DMS114 treated with DMSO at 0.1 percent for 48 hours (cell line): ENCODE measurements at regions not wholly inside any gene's neighbourhood (a gene's known extent, or its start where the extent isn't known, plus 50 kb on each side); places are given as distances from the start of the nearest gene placed in this dataset.

ENCODE experiments used
- DNase-seq: peaks from one replicate; lab custom pipeline; 2025; ENCODE audit not compliant: unreplicated experiment; lab: John Stamatoyannopoulos, UW

DNA sequence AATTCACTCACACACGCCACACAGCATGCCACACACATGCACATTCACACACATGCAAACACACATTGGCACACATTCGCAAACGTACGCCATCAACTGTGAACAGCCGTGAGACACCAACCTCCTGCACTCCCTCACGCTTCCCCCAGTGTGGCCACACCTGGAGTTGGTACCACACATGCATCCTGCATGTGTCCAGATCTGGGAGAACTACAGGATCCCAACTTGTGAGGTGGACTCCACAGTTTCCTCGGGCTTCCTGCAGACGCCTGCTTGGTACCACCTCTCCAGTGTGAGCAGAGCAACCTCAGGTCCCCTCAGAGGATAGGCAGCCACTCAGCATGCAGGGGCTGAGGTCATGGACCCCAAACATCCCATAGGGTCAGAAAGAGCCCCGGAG, 239.0 kb downstream of the EIPR1 start:
- no peak for DNase-seq

DNA sequence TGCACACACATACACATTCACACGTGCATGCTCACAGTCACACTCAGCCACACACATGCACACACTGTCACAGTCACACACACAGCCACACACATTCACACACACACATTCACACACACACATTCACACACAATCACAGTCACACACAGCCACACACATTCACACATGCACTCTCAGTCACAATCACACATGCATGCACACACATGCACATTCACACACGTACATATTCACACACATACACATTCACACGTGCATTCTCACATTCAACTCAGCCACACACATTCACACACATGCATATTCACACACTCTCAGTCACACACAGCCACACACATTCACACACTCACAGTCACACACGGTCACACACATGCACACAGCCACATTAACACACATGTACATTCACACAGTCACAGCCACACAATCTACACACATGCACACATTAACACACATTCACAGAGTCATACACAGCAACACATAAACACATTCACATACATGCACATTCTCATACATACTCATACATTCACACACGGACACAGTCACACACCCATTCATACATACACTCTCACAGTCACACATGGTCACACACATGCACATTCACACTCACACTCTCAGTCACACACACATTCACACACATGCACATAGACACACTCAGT, 239.8 kb downstream of the EIPR1 start:
- DNase-seq: no peak

DNA sequence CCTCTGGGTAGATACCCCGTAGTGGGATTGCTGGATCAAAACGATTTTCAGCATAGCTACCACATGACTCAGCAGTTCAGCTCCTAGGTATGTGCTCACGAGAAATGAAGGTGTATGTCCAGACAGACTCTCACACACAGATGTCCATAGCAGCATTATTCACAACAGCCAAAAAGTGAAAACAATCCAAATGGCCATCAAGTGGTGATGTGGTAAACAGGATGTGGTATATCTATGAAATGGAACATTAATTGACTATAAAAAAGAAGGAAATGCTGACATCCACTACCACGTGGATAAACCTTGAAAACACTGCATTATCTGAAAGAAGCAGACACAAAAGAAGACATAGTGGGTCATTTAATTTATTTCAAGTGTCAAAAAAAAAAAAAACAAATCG, 241.9 kb downstream of the EIPR1 start:
- DNase-seq: no peak

DNA sequence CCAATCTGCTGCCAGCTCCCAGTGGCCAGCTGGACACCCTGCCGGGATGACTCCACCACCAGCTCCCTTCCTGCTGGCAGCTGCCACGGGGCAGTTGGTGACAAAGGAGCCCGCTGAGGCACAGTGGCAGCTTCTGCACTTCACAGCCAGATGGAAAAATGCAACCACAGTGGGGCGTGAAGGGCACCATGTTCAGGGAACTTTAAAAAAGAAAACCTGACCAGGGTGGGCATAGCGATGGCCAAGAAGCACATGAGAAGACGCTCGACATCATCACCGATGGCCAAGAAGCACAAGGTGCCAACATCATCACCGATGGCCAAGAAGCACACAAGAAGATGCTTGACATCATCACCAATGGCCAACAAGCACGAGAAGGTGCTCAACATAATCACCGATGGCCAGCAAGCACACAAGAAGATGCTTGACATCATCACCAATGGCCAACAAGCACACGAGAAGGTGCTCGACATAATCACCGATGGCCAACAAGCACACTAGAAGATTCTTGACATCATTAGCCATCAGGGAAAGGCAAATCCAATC, 243.5 kb downstream of the EIPR1 start:
- DNase-seq: no peak

DNA sequence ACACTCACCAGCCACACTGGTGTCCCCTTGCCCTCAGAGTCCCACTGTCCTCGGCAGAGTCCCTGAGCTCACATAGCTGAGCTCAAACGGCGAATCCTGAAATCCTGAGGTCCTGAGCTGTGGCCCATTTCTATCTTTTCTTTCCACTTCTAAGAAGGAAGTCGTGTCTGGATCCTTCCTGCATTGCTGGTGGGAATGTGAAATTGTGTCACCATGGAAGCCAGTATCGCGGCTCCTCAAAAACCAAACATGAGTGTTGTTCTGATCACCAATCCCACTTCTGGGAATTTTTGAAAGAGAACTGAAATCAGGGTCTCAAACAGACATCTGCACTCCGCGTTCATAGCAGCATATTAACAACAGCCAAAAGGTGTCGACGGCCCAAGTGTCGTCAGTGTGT, 244.7 kb downstream of the EIPR1 start:
- no peak for DNase-seq

DNA sequence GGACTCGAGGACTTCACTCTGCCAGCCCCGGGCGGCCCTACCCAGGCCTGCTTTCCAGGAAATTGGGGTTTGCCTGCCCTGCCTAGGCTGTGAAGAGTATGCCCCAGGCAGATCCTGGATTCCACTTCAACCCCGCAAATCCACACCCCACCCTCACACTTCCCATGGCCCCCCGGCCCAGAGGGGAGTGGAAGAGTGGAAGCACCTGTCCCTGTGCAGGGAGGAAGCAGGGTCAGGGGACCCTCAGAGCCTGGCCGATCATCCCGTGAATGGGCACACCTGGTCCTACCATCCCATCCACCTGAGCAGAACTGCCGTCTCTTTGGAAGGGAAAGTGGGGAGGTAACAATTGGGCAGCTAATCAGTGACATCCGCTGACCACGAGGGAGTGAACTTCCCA, 245.2 kb downstream of the EIPR1 start:
- DNase-seq: no peak

DNA sequence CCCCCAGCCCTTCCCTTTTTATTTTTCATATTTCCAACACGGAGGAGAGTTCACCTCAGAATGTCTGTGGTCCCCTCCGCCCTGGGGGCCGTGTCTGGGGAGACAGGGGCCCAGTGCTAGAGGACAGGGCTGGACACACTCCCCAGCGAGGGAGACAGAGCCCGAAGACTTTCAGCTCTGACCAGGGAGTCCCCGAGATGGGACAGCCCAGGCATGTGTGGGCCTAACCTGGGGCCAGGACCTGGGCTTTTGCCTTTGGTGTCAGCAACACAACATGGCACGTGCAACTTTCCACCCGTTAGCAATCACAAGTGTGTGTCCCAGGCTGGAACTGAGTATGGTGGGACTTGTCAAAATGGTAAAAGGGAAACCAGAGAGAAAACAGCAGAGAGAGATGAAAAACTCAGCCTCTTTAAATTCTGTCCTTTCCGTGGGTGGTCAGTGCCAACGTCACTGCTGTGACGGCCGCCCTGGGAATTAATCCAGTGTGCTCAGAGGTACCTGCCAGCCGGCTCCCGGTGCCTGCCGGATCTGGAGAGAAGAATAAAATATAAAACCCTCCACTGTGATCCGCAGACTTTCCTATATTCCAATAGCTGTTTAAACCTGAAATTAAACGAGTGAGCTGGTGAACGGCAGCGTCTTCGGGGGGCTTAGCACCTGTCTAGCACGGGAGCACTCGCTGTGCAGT, 245.8 kb downstream of the EIPR1 start:
- no peak for DNase-seq

DNA sequence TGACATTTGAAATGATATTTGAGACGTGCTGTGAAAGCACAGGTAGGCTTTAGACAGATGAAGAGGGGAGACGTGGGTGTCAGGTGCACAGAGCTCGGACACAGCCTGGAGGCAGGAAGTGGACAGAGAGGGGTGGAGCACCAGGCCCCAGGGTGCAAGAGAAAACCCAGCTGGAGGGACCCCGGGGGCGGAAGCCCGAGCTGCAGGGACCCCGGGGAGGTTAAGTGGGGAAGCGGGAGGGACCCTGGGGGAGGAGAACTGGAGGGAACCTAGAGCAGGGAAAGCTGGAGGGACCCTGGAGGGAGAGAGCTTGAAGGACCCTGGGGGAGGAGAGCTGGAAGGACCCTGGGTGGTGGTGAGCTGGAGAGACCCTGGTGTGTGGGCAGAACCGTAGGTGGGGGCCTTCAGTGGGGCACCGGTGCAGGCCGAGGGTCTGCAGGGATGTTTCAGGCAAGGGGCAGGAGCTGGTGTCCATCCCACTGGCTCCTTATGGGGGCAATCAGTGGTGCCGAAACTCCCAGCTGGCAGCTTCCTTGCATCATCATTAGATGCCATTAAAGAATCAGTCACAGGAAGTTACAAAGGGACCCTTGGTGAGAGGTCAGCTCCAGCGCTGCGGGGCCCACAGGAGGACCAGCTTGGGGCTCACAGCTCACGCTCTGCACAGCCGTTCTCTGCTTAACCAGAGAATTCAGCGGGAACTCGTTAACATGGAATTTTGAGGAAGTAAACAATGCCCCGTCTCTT, 246.6 kb downstream of the EIPR1 start:
- DNase-seq: no peak

DNA sequence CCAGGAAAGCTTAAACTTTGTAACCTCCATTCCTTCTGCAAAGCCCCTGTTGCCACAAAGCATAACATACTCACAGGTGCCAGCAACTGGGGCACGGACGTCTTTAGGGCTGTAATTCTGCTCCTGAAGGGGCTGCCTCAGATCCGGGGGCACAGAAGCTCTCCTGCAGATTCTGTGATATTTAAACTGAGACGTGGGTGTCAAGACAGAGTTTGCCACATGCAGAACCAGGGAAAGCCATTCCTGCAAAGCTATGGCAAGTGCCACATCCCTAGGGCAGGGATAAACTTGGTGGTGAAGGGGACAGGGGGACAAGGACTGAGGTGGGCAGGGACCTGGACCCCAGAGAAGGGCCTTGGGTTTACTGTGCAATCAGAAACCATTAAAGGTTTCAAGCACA, 247.2 kb downstream of the EIPR1 start:
- no peak for DNase-seq

DNA sequence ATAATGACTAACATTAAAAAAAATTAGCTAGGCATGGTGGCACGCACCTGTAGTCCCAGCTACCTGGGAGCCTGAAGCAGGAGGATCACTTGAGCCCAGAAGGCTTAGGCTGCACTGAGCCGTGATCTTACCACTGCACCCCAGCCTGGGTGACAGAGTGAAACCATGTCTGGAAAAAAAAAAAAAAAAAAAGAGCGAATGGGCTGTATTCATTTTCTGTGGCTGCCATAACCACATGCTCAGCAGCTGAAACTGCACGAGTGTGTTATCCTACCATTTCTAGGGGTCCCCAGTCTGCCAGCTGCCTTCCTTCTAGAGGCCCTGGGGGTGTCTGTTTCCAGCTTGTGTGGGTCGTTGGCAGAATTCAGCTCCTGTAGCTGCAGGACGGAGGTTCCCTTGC, 247.8 kb downstream of the EIPR1 start:
- no peak for DNase-seq

DNA sequence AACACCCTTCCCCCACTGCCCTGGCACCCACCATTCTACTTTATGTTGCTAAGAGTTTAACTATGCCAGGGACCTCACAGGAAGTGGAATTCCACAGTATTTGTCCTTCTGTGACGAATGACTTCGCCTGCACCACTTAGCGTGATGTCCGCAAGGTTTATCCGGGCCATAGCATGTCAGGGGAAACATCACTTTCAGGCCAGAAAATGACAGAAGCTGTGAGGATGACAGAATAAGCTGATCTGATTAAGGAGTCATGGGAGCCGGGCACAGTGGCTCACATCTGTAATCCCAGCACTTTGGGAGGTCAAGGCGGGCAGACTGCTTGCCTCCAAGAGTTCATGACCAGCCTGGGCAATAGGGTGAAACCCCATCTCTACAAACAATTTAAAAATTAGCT, 248.8 kb downstream of the EIPR1 start:
- DNase-seq: no peak

DNA sequence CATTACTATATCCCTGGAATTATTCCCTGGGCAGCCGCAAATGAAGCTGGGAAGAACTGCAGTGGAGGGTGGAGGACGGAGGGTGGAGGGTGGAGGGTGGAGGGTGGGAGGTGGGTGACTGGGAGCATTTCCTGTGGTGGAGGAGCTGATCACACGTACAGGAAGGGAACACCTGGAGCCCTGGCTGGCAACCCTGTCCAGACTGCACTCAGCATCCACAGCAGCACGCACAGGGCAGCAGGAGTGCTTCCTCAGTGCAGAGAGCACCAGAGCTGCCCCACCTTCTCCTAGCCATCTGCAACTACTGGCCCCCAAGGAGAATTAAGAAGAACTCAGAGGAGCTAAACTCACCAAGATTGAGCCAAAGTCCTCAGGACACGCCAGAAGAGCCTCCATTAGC, 249.9 kb downstream of the EIPR1 start:
- no peak for DNase-seq

DNA sequence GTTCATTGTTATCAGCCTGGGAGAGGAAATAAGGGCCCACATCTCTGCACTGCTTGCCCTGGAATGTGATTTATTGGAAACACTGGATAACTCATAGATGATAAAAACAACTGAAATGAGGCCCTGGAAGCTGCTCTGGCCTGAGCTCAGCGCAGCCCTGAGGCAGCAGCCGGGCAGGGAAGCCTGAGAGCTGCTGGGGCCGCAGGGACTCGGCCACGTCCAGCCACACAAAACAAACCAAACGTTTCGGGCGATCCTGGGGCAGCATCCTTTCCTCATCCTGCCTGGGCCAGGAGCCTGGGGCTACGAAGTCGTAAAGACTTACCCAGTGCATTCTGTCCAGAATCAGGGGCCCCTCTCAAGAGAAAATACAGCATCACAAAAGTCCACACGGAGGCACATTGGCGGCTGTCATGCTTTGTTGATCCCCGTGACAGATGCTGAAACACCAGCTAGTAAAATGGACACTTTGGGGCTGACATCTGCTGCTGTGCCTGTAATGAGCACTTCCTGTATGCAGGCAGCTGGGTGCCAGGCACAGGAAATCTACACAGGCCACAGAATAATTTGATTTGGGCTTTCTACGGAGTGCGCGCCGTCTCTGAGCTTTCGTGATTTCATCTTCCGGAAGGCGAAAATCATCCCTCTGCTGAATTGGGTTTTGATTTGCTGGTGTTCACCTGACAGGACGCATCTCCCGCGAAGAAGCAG, 250.6 kb downstream of the EIPR1 start:
- no peak for DNase-seq

DNA sequence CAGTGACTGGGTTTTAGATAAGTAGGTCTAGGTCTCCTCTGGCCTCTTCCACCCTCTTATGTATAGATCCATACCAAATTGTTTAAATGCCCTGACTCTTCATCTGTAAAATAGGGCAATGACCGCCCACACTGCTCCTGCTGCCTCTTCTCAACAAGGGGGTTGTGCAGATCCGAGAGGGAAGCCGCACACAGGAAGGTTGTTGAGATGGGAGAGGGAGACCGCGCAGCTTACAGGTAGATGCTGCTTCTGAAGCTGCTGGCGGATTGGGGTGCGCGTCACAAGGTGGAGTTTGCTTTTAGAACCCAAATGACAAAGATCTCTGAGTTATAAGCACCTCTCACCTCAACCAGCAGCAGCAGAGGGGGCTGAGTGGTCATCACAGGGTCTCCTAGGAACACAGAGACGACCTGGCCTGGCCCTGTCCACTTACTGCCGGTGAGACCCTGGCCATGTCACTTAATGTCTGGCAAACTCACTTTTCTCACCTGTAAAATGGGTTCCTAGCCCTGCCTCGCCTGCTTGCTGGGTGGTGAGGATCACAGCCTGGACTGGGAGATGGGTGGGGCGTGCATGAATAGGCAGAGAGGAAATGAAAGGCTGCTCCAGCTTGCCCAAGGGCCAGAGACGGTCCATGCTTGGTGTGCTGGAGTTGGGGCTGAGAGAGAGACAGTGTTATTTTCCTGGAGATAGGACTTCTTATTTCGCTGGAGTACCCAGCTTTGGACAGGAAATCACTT, 251.3 kb downstream of the EIPR1 start:
- DNase-seq: no peak

DNA sequence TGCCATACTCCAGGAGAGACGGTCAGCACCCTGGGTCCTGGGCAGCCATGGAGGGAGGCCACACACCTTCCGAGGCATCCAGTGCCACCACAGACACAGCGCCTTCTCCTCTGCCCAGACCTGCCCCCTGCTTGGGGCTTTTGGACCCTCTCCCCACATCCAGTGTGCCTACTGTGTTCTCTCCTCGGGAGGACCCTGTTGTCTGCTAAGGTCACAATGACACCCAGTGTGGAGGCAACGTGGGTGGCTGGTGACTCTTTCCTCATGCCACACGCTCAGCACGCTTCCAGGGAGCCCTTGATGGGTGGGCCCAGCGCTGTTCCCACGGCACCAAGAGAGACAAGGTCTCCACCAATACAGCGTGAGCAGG, 251.9 kb downstream of the EIPR1 start:
- DNase-seq: no peak

DNA sequence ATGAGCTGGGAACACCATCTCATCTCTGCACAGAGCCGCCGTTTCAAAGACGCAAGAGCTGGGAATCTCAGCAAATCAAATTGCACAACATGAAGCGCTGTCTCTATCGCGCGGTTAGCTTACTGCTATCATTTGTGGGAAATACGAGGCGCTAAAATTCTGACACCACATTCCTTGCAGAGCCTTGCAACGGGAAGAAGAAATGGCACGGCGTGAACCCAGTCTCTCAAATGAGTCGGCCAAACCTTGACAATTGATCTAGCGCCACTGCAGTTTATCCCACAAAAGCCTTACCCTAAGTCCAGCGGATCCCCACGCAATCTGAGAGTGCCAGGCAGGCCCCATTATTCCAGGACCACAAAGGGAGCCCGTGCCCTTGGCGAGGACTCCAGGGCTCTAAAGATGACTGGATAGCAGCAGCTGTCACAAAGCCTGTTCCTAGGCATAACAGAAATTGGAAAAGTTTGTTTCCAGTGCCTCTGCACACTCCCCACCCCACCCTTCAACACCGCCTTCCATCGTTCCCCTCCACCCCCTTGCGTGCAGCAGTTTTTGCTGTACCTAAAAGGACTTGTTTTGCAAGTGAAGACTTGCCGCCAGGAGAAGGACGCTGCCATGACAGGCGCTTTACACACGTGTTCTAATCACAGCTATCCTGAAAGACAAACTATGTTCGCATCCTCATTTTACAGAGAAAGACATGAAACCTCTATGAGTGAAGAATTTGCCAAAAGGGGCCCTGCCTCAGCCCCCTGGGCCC, 252.4 kb downstream of the EIPR1 start:
- DNase-seq: no peak

DNA sequence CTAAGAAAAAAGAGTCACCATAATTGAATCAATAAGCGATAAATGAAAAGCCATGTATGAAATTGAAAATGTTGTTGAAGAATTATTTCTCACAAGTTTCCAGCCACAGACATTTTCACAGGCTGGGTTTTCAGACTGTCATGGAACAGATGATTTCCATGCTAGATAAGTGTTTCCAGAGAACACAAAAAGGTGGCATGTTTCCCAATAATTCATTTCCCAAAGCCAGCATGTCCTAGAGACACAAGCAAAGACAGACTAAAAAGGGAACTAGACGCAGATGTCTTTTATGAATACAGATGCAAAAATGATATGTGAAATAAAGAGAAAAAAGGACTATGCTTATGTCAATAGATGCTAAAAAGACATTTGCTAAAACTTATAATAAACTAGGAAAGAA, 255.1 kb downstream of the EIPR1 start:
- no peak for DNase-seq

DNA sequence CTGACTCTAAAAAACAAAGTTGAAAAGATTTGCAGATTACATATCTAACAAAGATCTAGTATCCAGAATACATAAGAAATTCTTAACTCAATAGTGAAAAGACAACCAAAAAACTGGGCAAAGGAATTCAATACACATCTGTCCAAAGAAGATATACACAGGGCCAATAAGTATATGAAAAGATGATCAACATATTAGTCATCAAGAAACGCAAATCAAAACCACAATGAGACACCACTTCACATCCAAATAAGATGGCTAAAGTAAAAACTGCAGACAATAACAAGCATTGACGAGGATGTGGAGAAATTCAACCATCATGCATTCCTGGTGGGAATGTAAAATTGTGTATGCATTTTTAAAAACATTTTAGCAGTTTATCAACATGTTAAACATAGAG, 256.0 kb downstream of the EIPR1 start:
- DNase-seq: no peak

DNA sequence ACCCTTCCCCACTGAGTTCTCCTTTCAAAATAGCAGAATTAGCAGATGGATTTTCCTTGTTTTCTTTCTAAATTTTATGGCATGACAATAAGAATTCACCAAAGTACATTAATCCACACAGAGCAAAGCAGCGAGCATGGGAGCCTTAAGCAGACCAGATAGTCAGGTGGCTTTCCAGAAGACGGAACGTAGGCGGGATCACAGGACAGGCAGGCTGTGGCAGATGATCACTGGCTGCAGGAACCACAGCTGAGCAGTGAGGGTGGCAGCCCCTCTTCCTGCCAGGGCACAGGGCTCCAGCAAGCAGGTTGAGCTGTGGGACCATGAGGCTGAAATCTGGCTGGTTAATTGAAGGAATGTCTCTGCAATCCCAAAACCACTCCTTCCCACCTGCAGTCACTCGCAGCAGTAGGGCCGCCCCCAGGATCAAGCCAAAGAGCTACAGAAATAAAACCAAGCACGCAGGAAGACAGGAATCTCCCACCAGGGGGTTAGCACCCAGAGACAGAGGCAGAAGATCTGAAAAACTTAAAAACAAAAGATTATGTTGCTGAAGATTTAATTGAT, 259.9 kb downstream of the EIPR1 start:
- DNase-seq: no peak

DNA sequence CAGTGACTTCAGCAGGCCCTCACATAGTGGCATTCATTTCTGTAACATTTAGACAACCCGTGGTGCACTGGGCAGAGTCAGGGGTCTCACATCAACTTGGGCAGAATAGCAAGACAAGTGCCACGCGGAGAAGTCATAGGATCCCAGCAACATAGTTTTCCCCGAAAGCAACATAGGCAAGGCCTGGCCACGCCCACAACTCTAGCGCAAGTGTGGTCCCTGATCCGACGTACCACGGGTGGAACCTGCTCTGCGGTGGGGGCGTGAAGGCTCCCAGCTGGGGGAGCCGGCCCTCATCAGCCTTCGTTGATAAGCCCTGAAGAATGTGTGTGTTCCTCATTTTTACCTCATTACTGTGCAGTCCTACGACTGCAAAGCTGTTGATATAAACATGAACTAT, 261.2 kb downstream of the EIPR1 start:
- no peak for DNase-seq
